ENCODE measurements at regions not wholly inside any gene's neighbourhood (a gene's known extent, or its start where the extent isn't known, plus 50 kb on each side); places are given as distances from the start of the nearest gene placed in this dataset.

GRCh38 chr13:106835477-106835876 is 267.5 kb upstream of the ARGLU1 start:
- Histone ChIP-seq H3K27ac (no peak overlapping the region), H3K4me3 (no peak overlapping the region), H3K9me3 (peaks cover 0 to 7% (median 0%) of the 10 kb centered on the region in 4 donors), H3K27me3 (no peaks in the 10 kb centered on the region), H3K36me3 (no peaks in the 10 kb centered on the region), H3K4me1 (peaks cover 0 to 9% (median 0%) of the 10 kb centered on the region in 4 donors)
- DNase-seq, result peak in 1 of 2 donors; percentile 37
- TF ChIP-seq POLR2AphosphoS5 (IDR thresholded peaks at IDR 0.05) (no peak), POLR2A (IDR thresholded peaks at IDR 0.05) (no peak), CTCF (IDR thresholded peaks at IDR 0.05) (no peak)
- WGBS, 5 donors, result 8 to 18% (median 10%) methylated on average over 1 of the region's 1 CpG
- intact Hi-C loops (cut with DNase I; ENCODE audit: low total_unique reads), result no loop called here

DNA sequence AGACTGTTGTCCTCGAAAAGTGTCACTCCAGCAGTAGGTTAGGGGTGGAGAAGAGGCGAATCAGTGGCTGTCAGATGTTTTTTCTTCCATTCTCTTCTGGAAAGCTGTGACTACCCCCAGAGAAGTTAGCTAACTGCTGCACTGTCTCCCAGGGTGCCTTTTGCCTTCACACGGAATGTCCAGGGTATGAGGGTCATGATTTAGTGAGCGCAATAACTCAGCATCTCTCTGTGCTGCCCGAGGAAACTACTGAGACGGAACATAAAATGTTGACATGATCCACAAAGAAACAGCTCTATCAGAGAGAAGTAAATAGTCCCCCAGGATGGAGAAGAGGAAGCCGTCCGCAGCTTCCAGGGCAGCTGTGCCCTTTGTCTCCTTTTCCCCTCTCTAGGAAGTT is 254.0 kb upstream of the ARGLU1 start:
- H3K27me3 ChIP-seq, result no peaks in the 10 kb centered on the region
- H3K4me1 ChIP-seq, result no peaks in the 10 kb centered on the region
- intact Hi-C loops (cut with DNase I; ENCODE audit: low total_unique reads), result no loop called here
- H3K4me3 ChIP-seq, result no peak overlapping the region
- DNase-seq, result no peak
- 51 to 69% (median 63%) methylated on average over 8 of the region's 8 CpGs for WGBS, 5 donors
- H3K27ac ChIP-seq, result no peak overlapping the region
- H3K36me3 ChIP-seq, result no peaks in the 10 kb centered on the region
- TF ChIP-seq POLR2AphosphoS5 (IDR thresholded peaks at IDR 0.05) (no peak), CTCF (IDR thresholded peaks at IDR 0.05) (no peak), POLR2A (IDR thresholded peaks at IDR 0.05) (no peak), EP300 (IDR thresholded peaks at IDR 0.05) (no peak)
- H3K9me3 ChIP-seq, result peaks cover 0 to 5% (median 2%) of the 10 kb centered on the region in 4 donors

- no peak overlapping the region for H3K27ac ChIP-seq
- no peaks in the 10 kb centered on the region for H3K36me3 ChIP-seq
- no peak for DNase-seq
- intact Hi-C loops (cut with DNase I; ENCODE audit: low total_unique reads), result no loop called here
- H3K4me1 ChIP-seq, result no peaks in the 10 kb centered on the region
- H3K27me3 ChIP-seq, result no peaks in the 10 kb centered on the region
- no peak overlapping the region for H3K4me3 ChIP-seq
- H3K9me3 ChIP-seq, result no peaks in the 10 kb centered on the region
- TF ChIP-seq POLR2A (IDR thresholded peaks at IDR 0.05) (no peak), POLR2AphosphoS5 (IDR thresholded peaks at IDR 0.05) (no peak), EP300 (IDR thresholded peaks at IDR 0.05) (no peak), CTCF (IDR thresholded peaks at IDR 0.05) (no peak)
- WGBS, 5 donors, result 86 to 90% (median 88%) methylated on average over 6 of the region's 6 CpGs
Measured at GRCh38 chr13:106819413-106820180, 251.7 kb upstream of the ARGLU1 start.

GRCh38 chr13:106818971-106819370 is 251.0 kb upstream of the ARGLU1 start:
- Histone ChIP-seq H3K4me1 (no peaks in the 10 kb centered on the region), H3K27me3 (no peaks in the 10 kb centered on the region), H3K36me3 (no peaks in the 10 kb centered on the region), H3K4me3 (no peak overlapping the region), H3K27ac (no peak overlapping the region), H3K9me3 (no peaks in the 10 kb centered on the region)
- DNase-seq, result no peak
- intact Hi-C loops (cut with DNase I; ENCODE audit: low total_unique reads), result no loop called here
- TF ChIP-seq POLR2AphosphoS5 (IDR thresholded peaks at IDR 0.05) (no peak), EP300 (IDR thresholded peaks at IDR 0.05) (no peak), CTCF (IDR thresholded peaks at IDR 0.05) (no peak), POLR2A (IDR thresholded peaks at IDR 0.05) (no peak)
- 76 to 83% (median 79%) methylated on average over 3 of the region's 3 CpGs for WGBS, 5 donors
